Erythroblast (primary cell): ENCODE measurements at regions not wholly inside any gene's neighbourhood (a gene's known extent, or its start where the extent isn't known, plus 50 kb on each side); places are given as distances from the start of the nearest gene placed in this dataset.

Experiments
- GATA1 ChIP-seq: IDR thresholded peaks from 2 replicates; pipeline ENCODE4 v1.6.1; 2011; ENCODE audit warnings: low read depth, mild to moderate bottlenecking, control low read depth, low read length, moderate library complexity
- POLR2A ChIP-seq: IDR thresholded peaks from 2 replicates; pipeline ENCODE4 v1.6.1; 2011; ENCODE audit warnings: mild to moderate bottlenecking, low read length

DNA sequence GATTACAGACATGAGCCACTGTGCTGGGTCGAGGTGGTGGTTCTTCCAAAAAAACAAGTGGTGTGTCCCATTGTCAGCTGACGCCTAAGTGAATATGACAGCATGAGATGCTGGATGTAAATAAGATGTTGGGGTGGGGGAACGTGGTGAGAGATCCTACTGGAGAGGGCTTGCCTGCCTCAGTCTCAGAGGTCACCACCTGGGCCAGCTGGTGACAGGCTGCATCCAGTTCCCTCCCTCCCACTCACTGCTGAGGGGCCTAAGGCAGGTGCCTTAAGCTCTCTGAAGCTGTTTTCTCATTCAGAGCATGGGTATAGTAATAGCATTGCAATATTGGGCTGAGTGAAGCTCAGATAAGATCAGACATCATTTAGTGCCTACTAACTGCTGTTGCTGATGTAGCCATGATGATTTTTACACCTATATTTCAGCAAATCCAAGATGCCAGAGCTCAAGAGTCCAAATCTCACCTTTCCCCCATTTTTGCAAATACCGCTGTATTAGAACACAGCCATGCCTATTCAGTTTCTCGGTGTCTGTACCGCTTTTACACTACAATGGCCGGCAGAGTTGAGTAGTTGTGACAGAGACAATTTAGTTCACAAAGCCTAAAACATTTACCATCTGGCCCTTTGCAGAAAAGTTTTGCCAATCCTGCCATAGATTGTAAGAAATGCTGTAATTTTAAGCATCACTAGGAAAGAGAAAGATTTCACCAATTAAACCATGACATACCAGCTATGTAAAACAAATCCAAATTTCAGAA lies 171.3 kb downstream of the ANKRD60 start:
- TF ChIP-seq POLR2A (no peak), GATA1 (no peak)
